ENCODE measurements at regions not wholly inside any gene's neighbourhood (a gene's known extent, or its start where the extent isn't known, plus 50 kb on each side); places are given as distances from the start of the nearest gene placed in this dataset.

GRCh38 chr3:159258934-159259333 lies 457.1 kb downstream of the MFSD1 start:
- 0% methylated on average over 2 of the region's 2 CpGs for WGBS (ENCODE audit: insufficient coverage, low coverage, missing lambda C conversion rate)
- H3K4me3 ChIP-seq, result no peak overlapping the region
- H3K27me3 ChIP-seq (ENCODE audit: control insufficient read depth in 2 of 2, insufficient read depth in 2 of 2, low read length in 2 of 2), result no peaks in the 10 kb centered on the region
- DNase-seq (ENCODE audit: extremely low read depth in 1 of 4, low spot score in 3 of 4) (no peak), FAIRE-seq (no peak), ATAC-seq (no peak)
- no peaks in the 10 kb centered on the region for H3K79me2 ChIP-seq (ENCODE audit: control insufficient read depth, insufficient read depth, low read length)
- CTCF ChIA-PET (ENCODE audit: low intra/inter-chr PET ratio), result interaction anchor here (0.5 to 2.0 kb wide), 3 partner anchors 413 to 691 kb away, joined by 3 to 15 read pairs (median 8); no protein-coding TSS in a partner anchor
- no peaks in the 10 kb centered on the region for H4K20me1 ChIP-seq (replicated peaks; ENCODE audit: control insufficient read depth, insufficient read depth, low read length)
- intact Hi-C loops (cut with micrococcal nuclease), result no loop called here
- no peaks in the 10 kb centered on the region for H3K9me1 ChIP-seq (ENCODE audit: control insufficient read depth, insufficient read depth, low read length)
- no peaks in the 10 kb centered on the region for H3K4me1 ChIP-seq (replicated peaks in 1 of 2; ENCODE audit: control insufficient read depth in 2 of 2, insufficient read depth in 2 of 2, low read length in 2 of 2)
- TF ChIP-seq EZH2 (IDR thresholded peaks at IDR 0.05; ENCODE audit: borderline replicate concordance, low read depth, low read length), result no peak
- no peak for TF ChIP-seq ZNF263 (CRISPR knock-in tag; IDR thresholded peaks at IDR 0.05; ENCODE audit: borderline replicate concordance)
- no peak overlapping the region for H3K9ac ChIP-seq (ENCODE audit: insufficient read depth in 1 of 2, low read depth in 2 of 2, low read length in 2 of 2)
- no peaks in the 10 kb centered on the region for H3K9me3 ChIP-seq (replicated peaks; ENCODE audit: control insufficient read depth, insufficient read depth, low read depth, low read length)
- no peaks in the 10 kb centered on the region for H3K36me3 ChIP-seq (ENCODE audit: control insufficient read depth, insufficient read depth, low read length)
- no peak overlapping the region for H2AFZ ChIP-seq (ENCODE audit: low read depth, low read length)
- no peak overlapping the region for H3K27ac ChIP-seq (ENCODE audit: extremely low read depth, low read depth, low read length)
- POLR2A ChIA-PET, result no interaction called here
- BruUV-seq (replicated peaks), result no TSS peak
- H3K4me2 ChIP-seq (ENCODE audit: insufficient read depth, low read length), result no peak overlapping the region
- in situ Hi-C loops (cut with MboI), result loop anchor here (5.0 kb wide), 1 partner anchor 412 kb away; no protein-coding TSS in a partner anchor

- WGBS (ENCODE audit: insufficient coverage, low coverage, missing lambda C conversion rate), result 0% methylated on average over 5 of the region's 5 CpGs
- CTCF ChIA-PET (ENCODE audit: low intra/inter-chr PET ratio), result interaction anchor here (0.7 to 2.0 kb wide), 4 partner anchors 8 to 465 kb away, joined by 3 to 15 read pairs (median 6); no protein-coding TSS in a partner anchor
- Histone ChIP-seq H3K9me1 (ENCODE audit: control insufficient read depth, insufficient read depth, low read length) (no peaks in the 10 kb centered on the region), H3K9me3 (replicated peaks; ENCODE audit: control insufficient read depth, insufficient read depth, low read depth, low read length) (no peaks in the 10 kb centered on the region), H4K20me1 (replicated peaks; ENCODE audit: control insufficient read depth, insufficient read depth, low read length) (no peaks in the 10 kb centered on the region), H3K9ac (ENCODE audit: insufficient read depth in 1 of 2, low read depth in 2 of 2, low read length in 2 of 2) (no peak overlapping the region), H3K27ac (ENCODE audit: extremely low read depth, low read depth, low read length) (no peak overlapping the region), H3K4me2 (ENCODE audit: insufficient read depth, low read length) (no peak overlapping the region), H3K4me3 (no peak overlapping the region), H3K36me3 (ENCODE audit: control insufficient read depth, insufficient read depth, low read length) (no peaks in the 10 kb centered on the region), H3K4me1 (replicated peaks in 1 of 2; ENCODE audit: control insufficient read depth in 2 of 2, insufficient read depth in 2 of 2, low read length in 2 of 2) (no peaks in the 10 kb centered on the region), H3K27me3 (ENCODE audit: control insufficient read depth in 2 of 2, insufficient read depth in 2 of 2, low read length in 2 of 2) (no peaks in the 10 kb centered on the region), H2AFZ (ENCODE audit: low read depth, low read length) (no peak overlapping the region), H3K79me2 (ENCODE audit: control insufficient read depth, insufficient read depth, low read length) (no peaks in the 10 kb centered on the region)
- POLR2A ChIA-PET, result no interaction called here
- ATAC-seq (peak; percentile 83), FAIRE-seq (peak; percentile 85), DNase-seq (ENCODE audit: extremely low read depth in 1 of 4, low spot score in 3 of 4) (peak; percentile 19 to 67 (median 29))
- intact Hi-C loops (cut with micrococcal nuclease), result loop anchor here (1.0 to 5.0 kb wide), 5 partner anchors 341 to 742 kb away; partner anchors contain the start of gene LXN
- no TSS peak for BruUV-seq (replicated peaks)
- in situ Hi-C loops (cut with MboI), result loop anchor here (5.0 to 10.0 kb wide), 2 partner anchors 552 to 745 kb away; no protein-coding TSS in a partner anchor
- TF ChIP-seq PML (IDR thresholded peaks at IDR 0.05; ENCODE audit: low read length) (no peak), ZKSCAN1 (IDR thresholded peaks at IDR 0.05; ENCODE audit: low read depth, low read length) (no peak), MAX (CRISPR knock-in tag; IDR thresholded peaks at IDR 0.05) (no peak), CBX8 (IDR thresholded peaks at IDR 0.05; ENCODE audit: borderline replicate concordance, extremely low read depth, low read depth, low read length, poor library complexity, severe bottlenecking) (no peak), CTCF (IDR thresholded peaks at IDR 0.05 in 2 of 3, conservative IDR thresholded peaks at IDR 0.05 in 1 of 3; ENCODE audit: insufficient read depth in 2 of 3, low read depth in 1 of 3, low read length in 3 of 3) (peak; percentile 61 to 78 (median 78)), ZNF696 (CRISPR knock-in tag; conservative IDR thresholded peaks at IDR 0.05) (no peak), RBFOX2 (IDR thresholded peaks at IDR 0.05; ENCODE audit: low read depth, low read length) (no peak), RBM17 (IDR thresholded peaks at IDR 0.05; ENCODE audit: borderline replicate concordance, low read depth, low read length) (no peak)
These were observed 458.3 kb downstream of the MFSD1 start for GRCh38 chr3:159260049-159260662.
